Mucosa of descending colon (tissue), 3 donors: ENCODE measurements at regions not wholly inside any gene's neighbourhood (a gene's known extent, or its start where the extent isn't known, plus 50 kb on each side); places are given as distances from the start of the nearest gene placed in this dataset.

ENCODE experiments used
- ATAC-seq: fragments of 200-7000 bp; cut with Tn5 transposase; one replicate; pipeline ENCODE4 v1.9.1; 2020; ENCODE audit warnings: mild to moderate bottlenecking, moderate library complexity
- DNase-seq, 3 donors: peaks; one replicate each; pipeline ENCODE4 v3.0.0-alpha.2; 2020
- H3K36me3 ChIP-seq: fragments of 200-600 bp; one replicate; pipeline ENCODE4 v1.8.0; 2021; ENCODE audit warnings: low read depth, mild to moderate bottlenecking
- H3K4me1 ChIP-seq: fragments of 200-600 bp; one replicate; pipeline ENCODE4 v1.8.0; 2021; ENCODE audit warnings: low read depth, mild to moderate bottlenecking
- H3K4me3 ChIP-seq: fragments of 200-600 bp; one replicate; pipeline ENCODE4 v1.8.0; 2021; ENCODE audit warnings: mild to moderate bottlenecking
- H3K9me3 ChIP-seq: fragments of 200-600 bp; one replicate; pipeline ENCODE4 v1.8.0; 2021; ENCODE audit warnings: mild to moderate bottlenecking
- CTCF ChIP-seq: fragments of 200-600 bp; IDR thresholded peaks from one replicate; pipeline ENCODE4 v1.8.0; 2022; ENCODE audit warnings: antibody characterized with exemption, mild to moderate bottlenecking
- intact Hi-C, 2 donors: fragments of 100-400 bp; cut with DNase I in 1 of 2; cut with micrococcal nuclease in 1 of 2; formaldehyde crosslinking; loops; one replicate each; pipeline versions ENCODE4 v1.11.0 to v1.11.1; 2022; cut with DNase I, micrococcal nuclease
- donor health status: DM: no; HTN: no; CAD: no; lungs with moderate emphysema.
- donor health status: DM: no; HTN: no; CAD: no.
- donor health status: DM: no; HTN: yes; CAD: no.

- DNase-seq (no peak), ATAC-seq (no peak)
- intact Hi-C loops, result loop anchor here in 1 of 2 donors (5.0 kb wide), 1 partner anchor 298 kb away; the partner anchor contains the start of gene PDGFRA
- H3K4me1 ChIP-seq, result no peaks in the 10 kb centered on the region
- no peaks in the 10 kb centered on the region for H3K9me3 ChIP-seq
- no peak overlapping the region for H3K4me3 ChIP-seq
- TF ChIP-seq CTCF, result no peak
- H3K36me3 ChIP-seq, result no peaks in the 10 kb centered on the region
Measured at GRCh38 chr4:53928825-53929224, 135.6 kb downstream of the CHIC2 start.

GRCh38 chr4:53925050-53925605 is 139.3 kb downstream of the CHIC2 start:
- no peaks in the 10 kb centered on the region for H3K36me3 ChIP-seq
- no peak for DNase-seq

GRCh38 chr4:53924333-53925049 is 139.9 kb downstream of the CHIC2 start:
- DNase-seq (no peak), ATAC-seq (no peak)
- intact Hi-C loops, result loop anchor here in 1 of 2 donors (5.0 kb wide), 1 partner anchor 303 kb away; the partner anchor contains the start of gene PDGFRA
- TF ChIP-seq CTCF, result no peak
- H3K4me1 ChIP-seq, result no peaks in the 10 kb centered on the region
- H3K9me3 ChIP-seq, result no peaks in the 10 kb centered on the region
- no peaks in the 10 kb centered on the region for H3K36me3 ChIP-seq
- no peak overlapping the region for H3K4me3 ChIP-seq

More at GRCh38 chr4:53925050-53925605, 139.3 kb downstream of the CHIC2 start:
- Histone ChIP-seq H3K4me1 (no peaks in the 10 kb centered on the region), H3K9me3 (no peaks in the 10 kb centered on the region), H3K4me3 (no peak overlapping the region)
- ATAC-seq, result no peak
- no peak for TF ChIP-seq CTCF
- intact Hi-C loops, result loop anchor here in 1 of 2 donors (5.0 kb wide), 1 partner anchor 302 kb away; the partner anchor contains the start of gene PDGFRA

GRCh38 chr4:53923921-53924320 is 140.5 kb downstream of the CHIC2 start:
- TF ChIP-seq CTCF, result no peak
- H3K9me3 ChIP-seq, result no peaks in the 10 kb centered on the region
- H3K36me3 ChIP-seq, result no peaks in the 10 kb centered on the region
- DNase-seq (no peak), ATAC-seq (no peak)
- no peak overlapping the region for H3K4me3 ChIP-seq
- no peaks in the 10 kb centered on the region for H3K4me1 ChIP-seq
- intact Hi-C loops, result no loop called here

DNA sequence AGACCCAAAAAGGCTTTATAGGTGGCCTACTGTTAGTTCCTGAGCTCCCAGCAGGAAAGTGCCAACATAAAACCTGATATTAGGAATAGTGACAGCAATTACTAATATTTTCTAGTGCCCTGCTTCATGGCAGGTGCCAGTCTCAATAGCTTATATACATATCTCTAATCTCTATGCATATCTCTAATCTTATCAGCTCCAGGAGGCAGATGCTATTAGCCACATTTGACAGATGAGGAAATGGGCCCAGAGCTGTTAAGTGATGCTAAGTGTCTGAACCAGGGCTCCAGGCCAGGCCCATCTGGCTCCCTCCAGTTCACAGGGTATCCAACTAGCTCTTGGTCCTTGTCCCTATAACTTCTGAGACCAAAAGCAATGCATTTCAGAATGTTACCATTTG is 142.5 kb downstream of the CHIC2 start:
- no peak for TF ChIP-seq CTCF
- Histone ChIP-seq H3K9me3 (no peaks in the 10 kb centered on the region), H3K4me3 (no peak overlapping the region), H3K4me1 (no peaks in the 10 kb centered on the region), H3K36me3 (no peaks in the 10 kb centered on the region)
- DNase-seq (no peak), ATAC-seq (no peak)
- intact Hi-C loops, result no loop called here
